ENCODE measurements at regions not wholly inside any gene's neighbourhood (a gene's known extent, or its start where the extent isn't known, plus 50 kb on each side); places are given as distances from the start of the nearest gene placed in this dataset.

- TF ChIP-seq SIN3A (IDR thresholded peaks at IDR 0.05; ENCODE audit: borderline replicate concordance, insufficient read depth, low read length) (no peak), REST (IDR thresholded peaks at IDR 0.05; ENCODE audit: insufficient read depth in 1 of 2, low read depth in 2 of 2, low read length in 2 of 2) (no peak), FOXP2 (optimal IDR thresholded peaks at IDR 0.05; ENCODE audit: borderline replicate concordance, extremely low read depth, extremely low read length, insufficient read depth) (no peak), TAF1 (IDR thresholded peaks at IDR 0.05; ENCODE audit: borderline replicate concordance, insufficient read depth, low read length) (no peak), POLR2AphosphoS5 (IDR thresholded peaks at IDR 0.05; ENCODE audit: low read depth, low read length) (no peak)
These were observed 100.6 kb downstream of the LIPG start for GRCh38 chr18:49662506-49662905.

- TF ChIP-seq POLR2AphosphoS5 (IDR thresholded peaks at IDR 0.05; ENCODE audit: low read depth, low read length) (no peak), TAF1 (IDR thresholded peaks at IDR 0.05; ENCODE audit: borderline replicate concordance, insufficient read depth, low read length) (no peak), REST (IDR thresholded peaks at IDR 0.05; ENCODE audit: insufficient read depth in 1 of 2, low read depth in 2 of 2, low read length in 2 of 2) (no peak), SIN3A (IDR thresholded peaks at IDR 0.05; ENCODE audit: borderline replicate concordance, insufficient read depth, low read length) (no peak), FOXP2 (optimal IDR thresholded peaks at IDR 0.05; ENCODE audit: borderline replicate concordance, extremely low read depth, extremely low read length, insufficient read depth) (no peak)
These were observed 97.1 kb downstream of the LIPG start for GRCh38 chr18:49658823-49659404.

- TF ChIP-seq FOXP2 (optimal IDR thresholded peaks at IDR 0.05; ENCODE audit: borderline replicate concordance, extremely low read depth, extremely low read length, insufficient read depth) = peak; percentile 68
- TF ChIP-seq SIN3A (IDR thresholded peaks at IDR 0.05; ENCODE audit: borderline replicate concordance, insufficient read depth, low read length) = peak; percentile 81; the same call in 1 of the 2 replicates
- no peak for TF ChIP-seq TAF1 (IDR thresholded peaks at IDR 0.05; ENCODE audit: borderline replicate concordance, insufficient read depth, low read length)
- TF ChIP-seq REST (IDR thresholded peaks at IDR 0.05; ENCODE audit: insufficient read depth in 1 of 2, low read depth in 2 of 2, low read length in 2 of 2) = peak in 1 of 2 experiments; percentile 44; a peak in 1 of 4 replicates
- 0 out of 2 replicates have a peak, but pooled peaks have one; percentile 38 for TF ChIP-seq POLR2AphosphoS5 (IDR thresholded peaks at IDR 0.05; ENCODE audit: low read depth, low read length)
These were observed 94.3 kb downstream of the LIPG start for GRCh38 chr18:49656073-49656692.

GRCh38 chr18:49655266-49656072 lies 93.6 kb downstream of the LIPG start:
- no peak for TF ChIP-seq REST (IDR thresholded peaks at IDR 0.05; ENCODE audit: insufficient read depth in 1 of 2, low read depth in 2 of 2, low read length in 2 of 2)
- TF ChIP-seq TAF1 (IDR thresholded peaks at IDR 0.05; ENCODE audit: borderline replicate concordance, insufficient read depth, low read length) = no peak
- TF ChIP-seq SIN3A (IDR thresholded peaks at IDR 0.05; ENCODE audit: borderline replicate concordance, insufficient read depth, low read length) = no peak
- TF ChIP-seq POLR2AphosphoS5 (IDR thresholded peaks at IDR 0.05; ENCODE audit: low read depth, low read length) = no peak
- no peak for TF ChIP-seq FOXP2 (optimal IDR thresholded peaks at IDR 0.05; ENCODE audit: borderline replicate concordance, extremely low read depth, extremely low read length, insufficient read depth)

Data from PFSK-1 (cell line).